HL-60 (cell line): ENCODE measurements at regions not wholly inside any gene's neighbourhood (a gene's known extent, or its start where the extent isn't known, plus 50 kb on each side); places are given as distances from the start of the nearest gene placed in this dataset.

ENCODE experiments used
- DNase-seq, 2 experiments: peaks; one replicate each; pipeline ENCODE4 v3.0.0-alpha.2; 2010 to 2020; ENCODE audit warnings: low read depth in 1 of 2, low spot score in 1 of 2
- H3K27ac ChIP-seq: fragments of 250-450 bp; sonication (Bioruptor Pico); replicated peaks from 2 replicates; pipeline ENCODE4 v1.5.1; 2020; ENCODE audit warnings: mild to moderate bottlenecking, moderate library complexity
- H3K27me3 ChIP-seq: fragments of 250-450 bp; sonication (Bioruptor Pico); 2 replicates; pipeline ENCODE4 v1.5.1; 2021; ENCODE audit warnings: mild to moderate bottlenecking, moderate library complexity; ENCODE audit not compliant: insufficient read depth, poor library complexity, severe bottlenecking
- H3K4me3 ChIP-seq: replicated peaks from 2 replicates; pipeline ENCODE4 v1.5.1; 2011; ENCODE audit warnings: mild to moderate bottlenecking, control low read depth, low read length; ENCODE audit not compliant: insufficient read depth
- GABPA ChIP-seq: IDR thresholded peaks from 2 replicates; pipeline ENCODE4 v1.6.1; 2012; ENCODE audit warnings: low read depth
- POLR2AphosphoS5 ChIP-seq: IDR thresholded peaks from 2 replicates; pipeline ENCODE4 v1.6.1; 2012; ENCODE audit warnings: low read depth
- REST ChIP-seq: IDR thresholded peaks from 2 replicates; pipeline ENCODE4 v1.6.1; 2012; ENCODE audit warnings: low read depth; ENCODE audit not compliant: insufficient replicate concordance
- SPI1 ChIP-seq: IDR thresholded peaks from 2 replicates; pipeline ENCODE4 v1.6.1; 2012; ENCODE audit warnings: low read depth, mild to moderate bottlenecking, borderline replicate concordance
- TF ChIP-seq, protein P1 (sequence below): IDR thresholded peaks from one replicate; pipeline ENCODE4 v1.5.1; 2011; ENCODE audit warnings: low read length, control low read depth, inconsistent platforms; ENCODE audit not compliant: insufficient read depth

DNA sequence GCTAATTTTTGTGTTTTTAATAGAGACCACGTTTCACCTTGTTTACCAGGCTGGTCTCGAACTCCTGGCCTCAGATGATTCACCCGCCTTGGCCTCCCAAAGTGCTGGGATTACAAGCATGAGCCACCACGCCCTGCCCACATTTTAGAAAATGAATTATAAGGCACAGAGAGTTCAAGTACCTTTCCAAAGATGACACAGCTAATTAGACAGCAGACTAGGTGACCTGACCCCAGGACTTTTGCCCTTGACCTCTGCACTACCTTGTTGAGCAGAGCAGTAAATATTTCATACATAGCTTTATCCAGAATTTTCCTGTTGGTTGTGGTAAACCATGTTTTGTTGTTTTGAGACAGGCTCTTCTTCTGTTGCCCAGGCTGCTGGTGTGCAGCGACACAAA is 131.3 kb upstream of the KCTD7 start:
- H3K27ac ChIP-seq: 0 out of 2 replicates have a peak overlapping the region, but pooled peaks have one; percentile 22

GRCh38 chr7:66500087-66500486 is 128.6 kb upstream of the KCTD7 start:
- Histone ChIP-seq H3K4me3 (no peak overlapping the region), H3K27me3 (no peaks in the 10 kb centered on the region), H3K27ac (no peak overlapping the region)
- no peak for DNase-seq
- TF ChIP-seq GABPA (no peak), POLR2AphosphoS5 (no peak), REST (no peak), SPI1 (no peak)
- TF ChIP-seq, protein P1, sequence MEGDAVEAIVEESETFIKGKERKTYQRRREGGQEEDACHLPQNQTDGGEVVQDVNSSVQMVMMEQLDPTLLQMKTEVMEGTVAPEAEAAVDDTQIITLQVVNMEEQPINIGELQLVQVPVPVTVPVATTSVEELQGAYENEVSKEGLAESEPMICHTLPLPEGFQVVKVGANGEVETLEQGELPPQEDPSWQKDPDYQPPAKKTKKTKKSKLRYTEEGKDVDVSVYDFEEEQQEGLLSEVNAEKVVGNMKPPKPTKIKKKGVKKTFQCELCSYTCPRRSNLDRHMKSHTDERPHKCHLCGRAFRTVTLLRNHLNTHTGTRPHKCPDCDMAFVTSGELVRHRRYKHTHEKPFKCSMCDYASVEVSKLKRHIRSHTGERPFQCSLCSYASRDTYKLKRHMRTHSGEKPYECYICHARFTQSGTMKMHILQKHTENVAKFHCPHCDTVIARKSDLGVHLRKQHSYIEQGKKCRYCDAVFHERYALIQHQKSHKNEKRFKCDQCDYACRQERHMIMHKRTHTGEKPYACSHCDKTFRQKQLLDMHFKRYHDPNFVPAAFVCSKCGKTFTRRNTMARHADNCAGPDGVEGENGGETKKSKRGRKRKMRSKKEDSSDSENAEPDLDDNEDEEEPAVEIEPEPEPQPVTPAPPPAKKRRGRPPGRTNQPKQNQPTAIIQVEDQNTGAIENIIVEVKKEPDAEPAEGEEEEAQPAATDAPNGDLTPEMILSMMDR: no peak

More for the DNA sequence above, 131.3 kb upstream of the KCTD7 start:
- no peak for TF ChIP-seq REST
- no peak for TF ChIP-seq SPI1
- TF ChIP-seq, protein P1: no peak
- no peak for TF ChIP-seq POLR2AphosphoS5
- TF ChIP-seq GABPA: no peak
- no peak overlapping the region for H3K4me3 ChIP-seq
- no peaks in the 10 kb centered on the region for H3K27me3 ChIP-seq
- DNase-seq: no peak

DNA sequence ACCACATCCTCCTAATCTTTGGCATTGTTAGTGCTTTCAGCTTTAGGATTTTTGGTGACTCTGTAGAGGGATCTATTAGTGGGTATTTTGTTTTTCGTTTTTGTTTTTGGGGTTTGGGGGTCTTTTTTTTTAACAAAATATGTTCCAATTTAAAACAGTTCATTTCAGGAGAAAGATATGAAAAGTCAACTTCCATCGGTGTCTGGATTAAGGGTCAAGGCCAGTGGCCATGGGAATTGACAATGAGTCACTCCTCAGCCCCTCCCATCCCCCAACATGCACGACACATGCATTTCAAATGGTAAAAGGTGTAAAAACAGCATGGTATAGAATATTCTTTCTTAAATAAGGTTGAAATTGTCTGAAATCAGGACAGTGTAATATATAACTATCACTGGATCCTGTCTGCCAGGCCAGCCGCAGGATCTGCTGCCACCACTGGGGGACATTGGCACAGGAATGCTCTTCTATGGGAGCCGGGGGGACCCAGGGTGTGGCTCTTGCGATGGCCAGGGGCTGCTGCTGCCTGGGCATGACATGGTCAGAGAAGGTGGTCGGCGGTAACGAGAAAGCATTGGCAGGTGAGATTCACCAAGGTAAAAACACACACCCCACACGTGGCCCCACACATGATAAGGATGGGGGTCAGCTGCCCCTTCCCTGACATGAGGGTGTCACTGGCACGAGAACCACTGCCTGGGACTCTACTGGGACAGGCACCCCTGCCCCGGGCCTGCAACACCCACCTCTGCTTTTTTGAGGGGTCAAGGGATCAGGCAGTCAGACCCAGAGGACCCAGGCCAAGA is 126.2 kb upstream of the KCTD7 start:
- H3K27ac ChIP-seq: no peak overlapping the region
- no peak for DNase-seq
- no peak for TF ChIP-seq GABPA
- TF ChIP-seq, protein P1: no peak
- no peak for TF ChIP-seq SPI1
- no peaks in the 10 kb centered on the region for H3K27me3 ChIP-seq
- no peak overlapping the region for H3K4me3 ChIP-seq
